ENCODE measurements at regions not wholly inside any gene's neighbourhood (a gene's known extent, or its start where the extent isn't known, plus 50 kb on each side); places are given as distances from the start of the nearest gene placed in this dataset.
A peak's percentile ranks its signal among the peaks of the same experiment; 100 is the strongest.
"Not testable (repeated sequence)": the region's sequence is repeated elsewhere in the genome, so short reads cannot be mapped to it uniquely, and the experiment has no call there.

GRCh38 chr9:117642571-117643287 lies 61.5 kb upstream of the TLR4 start:
- H3K9me3 Mint-ChIP-seq; H4K20me1 ChIP-seq (replicated peaks; ENCODE audit: insufficient read depth); H3K27me3 Mint-ChIP-seq (ENCODE audit: insufficient read depth, low read depth, poor library complexity); H3K27me3 ChIP-seq (ENCODE audit: insufficient read depth); H3F3A ChIP-seq (replicated peaks; ENCODE audit: low read depth); H3K9me2 ChIP-seq (ENCODE audit: insufficient read depth); H3K27ac Mint-ChIP-seq; H3K4me3 ChIP-seq; ATAC-seq; H3K36me3 Mint-ChIP-seq (ENCODE audit: low read depth); H3K27ac ChIP-seq (ENCODE audit: low read depth); H2AFZ ChIP-seq; H3K79me2 ChIP-seq (replicated peaks; ENCODE audit: insufficient read depth); H3K4me2 ChIP-seq; H3K36me3 ChIP-seq (ENCODE audit: insufficient read depth); H3K4me1 ChIP-seq (ENCODE audit: insufficient read depth); H3K4me3 Mint-ChIP-seq: not testable (repeated sequence)
- peaks cover 11% of the 10 kb centered on the region for H3K4me1 Mint-ChIP-seq
- peak; percentile 8 for DNase-seq (ENCODE audit: low spot score)

GRCh38 chr9:117636681-117637080 lies 67.5 kb upstream of the TLR4 start:
- H3K27me3 Mint-ChIP-seq (ENCODE audit: insufficient read depth, low read depth, poor library complexity), result no peaks in the 10 kb centered on the region
- no peaks in the 10 kb centered on the region for H3K4me1 Mint-ChIP-seq
- Histone ChIP-seq H3K4me2 (no peak overlapping the region), H2AFZ (no peak overlapping the region), H3K27me3 (ENCODE audit: insufficient read depth) (no peaks in the 10 kb centered on the region), H3K4me3 (no peak overlapping the region), H3K9me2 (ENCODE audit: insufficient read depth) (peaks cover 3% of the 10 kb centered on the region; the same call in 1 of the 2 replicates), H3F3A (replicated peaks; ENCODE audit: low read depth) (no peaks in the 10 kb centered on the region), H3K27ac (ENCODE audit: low read depth) (no peak overlapping the region), H4K20me1 (replicated peaks; ENCODE audit: insufficient read depth) (no peaks in the 10 kb centered on the region), H3K79me2 (replicated peaks; ENCODE audit: insufficient read depth) (no peaks in the 10 kb centered on the region), H3K36me3 (ENCODE audit: insufficient read depth) (no peaks in the 10 kb centered on the region), H3K4me1 (ENCODE audit: insufficient read depth) (no peaks in the 10 kb centered on the region)
- 0 out of 3 replicates have a peak, but pooled peaks cover 3% of the 10 kb centered on the region for H3K9me3 Mint-ChIP-seq
- no peaks in the 10 kb centered on the region for H3K36me3 Mint-ChIP-seq (ENCODE audit: low read depth)
- H3K27ac Mint-ChIP-seq, result no peak overlapping the region
- no peak overlapping the region for H3K4me3 Mint-ChIP-seq
- no peak for ATAC-seq
- DNase-seq (ENCODE audit: low spot score), result no peak
- TF ChIP-seq ZNF331 (CRISPR knock-in tag; IDR thresholded peaks at IDR 0.05; ENCODE audit: low read depth) (no peak), CREB1 (CRISPR knock-in tag; IDR thresholded peaks at IDR 0.05; ENCODE audit: low read depth) (no peak), EZH2 (IDR thresholded peaks at IDR 0.05; ENCODE audit: low read depth, unreplicated experiment) (no peak), ZNF114 (CRISPR knock-in tag; IDR thresholded peaks at IDR 0.05) (no peak), STAT1 (IDR thresholded peaks at IDR 0.05; ENCODE audit: unreplicated experiment) (no peak), JUNB (IDR thresholded peaks at IDR 0.05; ENCODE audit: unreplicated experiment) (no peak), NANOG (IDR thresholded peaks at IDR 0.05; ENCODE audit: borderline replicate concordance) (no peak), POLR2AphosphoS5 (IDR thresholded peaks at IDR 0.05; ENCODE audit: low read depth) (no peak), EZH2phosphoT487 (IDR thresholded peaks at IDR 0.05; ENCODE audit: unreplicated experiment) (no peak)
- TF ChIP-seq, protein P1, sequence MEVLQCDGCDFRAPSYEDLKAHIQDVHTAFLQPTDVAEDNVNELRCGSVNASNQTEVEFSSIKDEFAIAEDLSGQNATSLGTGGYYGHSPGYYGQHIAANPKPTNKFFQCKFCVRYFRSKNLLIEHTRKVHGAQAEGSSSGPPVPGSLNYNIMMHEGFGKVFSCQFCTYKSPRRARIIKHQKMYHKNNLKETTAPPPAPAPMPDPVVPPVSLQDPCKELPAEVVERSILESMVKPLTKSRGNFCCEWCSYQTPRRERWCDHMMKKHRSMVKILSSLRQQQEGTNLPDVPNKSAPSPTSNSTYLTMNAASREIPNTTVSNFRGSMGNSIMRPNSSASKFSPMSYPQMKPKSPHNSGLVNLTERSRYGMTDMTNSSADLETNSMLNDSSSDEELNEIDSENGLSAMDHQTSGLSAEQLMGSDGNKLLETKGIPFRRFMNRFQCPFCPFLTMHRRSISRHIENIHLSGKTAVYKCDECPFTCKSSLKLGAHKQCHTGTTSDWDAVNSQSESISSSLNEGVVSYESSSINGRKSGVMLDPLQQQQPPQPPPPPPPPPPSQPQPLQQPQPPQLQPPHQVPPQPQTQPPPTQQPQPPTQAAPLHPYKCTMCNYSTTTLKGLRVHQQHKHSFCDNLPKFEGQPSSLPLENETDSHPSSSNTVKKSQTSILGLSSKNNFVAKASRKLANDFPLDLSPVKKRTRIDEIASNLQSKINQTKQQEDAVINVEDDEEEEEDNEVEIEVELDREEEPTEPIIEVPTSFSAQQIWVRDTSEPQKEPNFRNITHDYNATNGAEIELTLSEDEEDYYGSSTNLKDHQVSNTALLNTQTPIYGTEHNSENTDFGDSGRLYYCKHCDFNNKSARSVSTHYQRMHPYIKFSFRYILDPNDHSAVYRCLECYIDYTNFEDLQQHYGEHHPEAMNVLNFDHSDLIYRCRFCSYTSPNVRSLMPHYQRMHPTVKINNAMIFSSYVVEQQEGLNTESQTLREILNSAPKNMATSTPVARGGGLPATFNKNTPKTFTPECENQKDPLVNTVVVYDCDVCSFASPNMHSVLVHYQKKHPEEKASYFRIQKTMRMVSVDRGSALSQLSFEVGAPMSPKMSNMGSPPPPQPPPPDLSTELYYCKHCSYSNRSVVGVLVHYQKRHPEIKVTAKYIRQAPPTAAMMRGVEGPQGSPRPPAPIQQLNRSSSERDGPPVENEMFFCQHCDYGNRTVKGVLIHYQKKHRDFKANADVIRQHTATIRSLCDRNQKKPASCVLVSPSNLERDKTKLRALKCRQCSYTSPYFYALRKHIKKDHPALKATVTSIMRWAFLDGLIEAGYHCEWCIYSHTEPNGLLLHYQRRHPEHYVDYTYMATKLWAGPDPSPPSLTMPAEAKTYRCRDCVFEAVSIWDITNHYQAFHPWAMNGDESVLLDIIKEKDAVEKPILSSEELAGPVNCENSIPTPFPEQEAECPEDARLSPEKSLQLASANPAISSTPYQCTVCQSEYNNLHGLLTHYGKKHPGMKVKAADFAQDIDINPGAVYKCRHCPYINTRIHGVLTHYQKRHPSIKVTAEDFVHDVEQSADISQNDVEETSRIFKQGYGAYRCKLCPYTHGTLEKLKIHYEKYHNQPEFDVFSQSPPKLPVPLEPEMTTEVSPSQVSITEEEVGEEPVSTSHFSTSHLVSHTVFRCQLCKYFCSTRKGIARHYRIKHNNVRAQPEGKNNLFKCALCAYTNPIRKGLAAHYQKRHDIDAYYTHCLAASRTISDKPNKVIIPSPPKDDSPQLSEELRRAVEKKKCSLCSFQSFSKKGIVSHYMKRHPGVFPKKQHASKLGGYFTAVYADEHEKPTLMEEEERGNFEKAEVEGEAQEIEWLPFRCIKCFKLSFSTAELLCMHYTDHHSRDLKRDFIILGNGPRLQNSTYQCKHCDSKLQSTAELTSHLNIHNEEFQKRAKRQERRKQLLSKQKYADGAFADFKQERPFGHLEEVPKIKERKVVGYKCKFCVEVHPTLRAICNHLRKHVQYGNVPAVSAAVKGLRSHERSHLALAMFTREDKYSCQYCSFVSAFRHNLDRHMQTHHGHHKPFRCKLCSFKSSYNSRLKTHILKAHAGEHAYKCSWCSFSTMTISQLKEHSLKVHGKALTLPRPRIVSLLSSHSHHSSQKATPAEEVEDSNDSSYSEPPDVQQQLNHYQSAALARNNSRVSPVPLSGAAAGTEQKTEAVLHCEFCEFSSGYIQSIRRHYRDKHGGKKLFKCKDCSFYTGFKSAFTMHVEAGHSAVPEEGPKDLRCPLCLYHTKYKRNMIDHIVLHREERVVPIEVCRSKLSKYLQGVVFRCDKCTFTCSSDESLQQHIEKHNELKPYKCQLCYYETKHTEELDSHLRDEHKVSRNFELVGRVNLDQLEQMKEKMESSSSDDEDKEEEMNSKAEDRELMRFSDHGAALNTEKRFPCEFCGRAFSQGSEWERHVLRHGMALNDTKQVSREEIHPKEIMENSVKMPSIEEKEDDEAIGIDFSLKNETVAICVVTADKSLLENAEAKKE (CRISPR knock-in tag; IDR thresholded peaks at IDR 0.05), result no peak
- TF ChIP-seq, protein P2, sequence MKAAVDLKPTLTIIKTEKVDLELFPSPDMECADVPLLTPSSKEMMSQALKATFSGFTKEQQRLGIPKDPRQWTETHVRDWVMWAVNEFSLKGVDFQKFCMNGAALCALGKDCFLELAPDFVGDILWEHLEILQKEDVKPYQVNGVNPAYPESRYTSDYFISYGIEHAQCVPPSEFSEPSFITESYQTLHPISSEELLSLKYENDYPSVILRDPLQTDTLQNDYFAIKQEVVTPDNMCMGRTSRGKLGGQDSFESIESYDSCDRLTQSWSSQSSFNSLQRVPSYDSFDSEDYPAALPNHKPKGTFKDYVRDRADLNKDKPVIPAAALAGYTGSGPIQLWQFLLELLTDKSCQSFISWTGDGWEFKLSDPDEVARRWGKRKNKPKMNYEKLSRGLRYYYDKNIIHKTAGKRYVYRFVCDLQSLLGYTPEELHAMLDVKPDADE (IDR thresholded peaks at IDR 0.05), result no peak
- TF ChIP-seq, protein P3, sequence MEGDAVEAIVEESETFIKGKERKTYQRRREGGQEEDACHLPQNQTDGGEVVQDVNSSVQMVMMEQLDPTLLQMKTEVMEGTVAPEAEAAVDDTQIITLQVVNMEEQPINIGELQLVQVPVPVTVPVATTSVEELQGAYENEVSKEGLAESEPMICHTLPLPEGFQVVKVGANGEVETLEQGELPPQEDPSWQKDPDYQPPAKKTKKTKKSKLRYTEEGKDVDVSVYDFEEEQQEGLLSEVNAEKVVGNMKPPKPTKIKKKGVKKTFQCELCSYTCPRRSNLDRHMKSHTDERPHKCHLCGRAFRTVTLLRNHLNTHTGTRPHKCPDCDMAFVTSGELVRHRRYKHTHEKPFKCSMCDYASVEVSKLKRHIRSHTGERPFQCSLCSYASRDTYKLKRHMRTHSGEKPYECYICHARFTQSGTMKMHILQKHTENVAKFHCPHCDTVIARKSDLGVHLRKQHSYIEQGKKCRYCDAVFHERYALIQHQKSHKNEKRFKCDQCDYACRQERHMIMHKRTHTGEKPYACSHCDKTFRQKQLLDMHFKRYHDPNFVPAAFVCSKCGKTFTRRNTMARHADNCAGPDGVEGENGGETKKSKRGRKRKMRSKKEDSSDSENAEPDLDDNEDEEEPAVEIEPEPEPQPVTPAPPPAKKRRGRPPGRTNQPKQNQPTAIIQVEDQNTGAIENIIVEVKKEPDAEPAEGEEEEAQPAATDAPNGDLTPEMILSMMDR (conservative IDR thresholded peaks at IDR 0.05; ENCODE audit: low read depth in 2 of 2), result no peak
